IMR-90 (cell line): ENCODE measurements at regions not wholly inside any gene's neighbourhood (a gene's known extent, or its start where the extent isn't known, plus 50 kb on each side); places are given as distances from the start of the nearest gene placed in this dataset.

Experiments used
- CEBPB ChIP-seq: IDR thresholded peaks from 2 replicates; pipeline ENCODE4 v1.6.1; 2012; ENCODE audit warnings: low read depth, low read length, improper control_type of control experiment
- CTCF ChIP-seq: conservative IDR thresholded peaks from 2 replicates; pipeline ENCODE4 v1.5.1; 2012; ENCODE audit warnings: mild to moderate bottlenecking, low read depth, low read length, improper control_type of control experiment
- POLR2A ChIP-seq: IDR thresholded peaks from 2 replicates; pipeline ENCODE4 v1.6.1; 2012; ENCODE audit warnings: mild to moderate bottlenecking, low read depth, low read length
- RAD21 ChIP-seq: IDR thresholded peaks from 2 replicates; pipeline ENCODE4 v1.6.1; 2012; ENCODE audit warnings: low read length, improper control_type of control experiment
- RCOR1 ChIP-seq: IDR thresholded peaks from 2 replicates; pipeline ENCODE4 v1.6.1; 2012; ENCODE audit warnings: mild to moderate bottlenecking, low read length, improper control_type of control experiment; ENCODE audit not compliant: insufficient replicate concordance
- RFX5 ChIP-seq: IDR thresholded peaks from 2 replicates; pipeline ENCODE4 v1.8.0; 2012; ENCODE audit warnings: low read depth, mild to moderate bottlenecking, low read length, moderate library complexity
- SMC3 ChIP-seq: fragments of 150-350 bp; IDR thresholded peaks from 2 replicates; pipeline ENCODE4 v1.6.1; 2016; ENCODE audit warnings: low read depth, mild to moderate bottlenecking, antibody characterized with exemption, low read length, moderate library complexity

DNA sequence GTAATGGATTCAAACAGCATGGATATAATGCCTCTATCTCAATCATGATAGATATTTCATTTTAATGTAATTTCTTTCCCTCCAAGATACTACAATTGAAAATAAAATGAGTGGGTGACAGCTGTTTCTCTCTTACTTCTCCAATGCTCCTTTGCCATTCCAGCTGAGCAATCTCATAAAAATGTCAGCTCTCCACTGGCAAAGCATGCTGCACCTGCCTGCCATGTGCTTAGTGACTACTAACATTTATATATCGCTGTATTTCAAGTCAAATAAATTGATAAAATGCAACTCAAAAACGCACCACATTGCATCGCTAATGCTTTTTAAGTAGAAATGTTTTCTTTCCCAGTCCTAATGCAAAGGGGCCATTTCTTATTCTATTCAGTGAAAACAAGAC lies 1093.9 kb downstream of the CBLN2 start:
- TF ChIP-seq CTCF (no peak), POLR2A (no peak), RAD21 (no peak), RCOR1 (no peak), CEBPB (no peak), SMC3 (no peak), RFX5 (no peak)
